Progenitor cell of endocrine pancreas (in vitro differentiated cells): ENCODE measurements at regions not wholly inside any gene's neighbourhood (a gene's known extent, or its start where the extent isn't known, plus 50 kb on each side); places are given as distances from the start of the nearest gene placed in this dataset.

ENCODE experiments used
- DNase-seq: peaks from one replicate; pipeline ENCODE4 v3.0.0; 2021; ENCODE audit warnings: low spot score; ENCODE audit not compliant: unreplicated experiment
- H3K27ac Mint-ChIP-seq: 2 replicates; pipeline ENCODE4 v1.8.0; 2021; ENCODE audit warnings: mild to moderate bottlenecking, moderate library complexity, mixed read lengths
- H3K27me3 Mint-ChIP-seq: 2 replicates; pipeline ENCODE4 v1.8.0; 2021; ENCODE audit warnings: mixed read lengths
- H3K36me3 Mint-ChIP-seq: 2 replicates; pipeline ENCODE4 v1.8.0; 2022; ENCODE audit warnings: mixed read lengths; ENCODE audit not compliant: insufficient read depth
- H3K4me1 Mint-ChIP-seq: 2 replicates; pipeline ENCODE4 v1.8.0; 2021; ENCODE audit warnings: low read depth, mixed read lengths
- H3K4me3 Mint-ChIP-seq: 2 replicates; pipeline ENCODE4 v1.8.0; 2021; ENCODE audit warnings: low read depth, mild to moderate bottlenecking, moderate library complexity, mixed read lengths
- H3K9me3 Mint-ChIP-seq: 2 replicates; pipeline ENCODE4 v1.8.0; 2021; ENCODE audit warnings: low read depth, mixed read lengths
- CTCF ChIP-seq: fragments of 200-600 bp; sonication (generic); IDR thresholded peaks from one replicate; pipeline ENCODE4 v1.5.0; 2021; ENCODE audit warnings: antibody characterized with exemption, mild to moderate bottlenecking; ENCODE audit not compliant: unreplicated experiment

- Mint-ChIP-seq H3K36me3 (no peaks in the 10 kb centered on the region), H3K27me3 (peaks cover 20% of the 10 kb centered on the region), H3K9me3 (no peaks in the 10 kb centered on the region), H3K4me3 (no peak overlapping the region), H3K4me1 (no peaks in the 10 kb centered on the region), H3K27ac (no peak overlapping the region)
- TF ChIP-seq CTCF: no peak
- no peak for DNase-seq
These were observed 351.7 kb downstream of the IRX2 start for GRCh38 chr5:2399804-2400203.

- Mint-ChIP-seq H3K27ac (no peak overlapping the region), H3K27me3 (peaks cover 27% of the 10 kb centered on the region), H3K9me3 (no peaks in the 10 kb centered on the region), H3K4me1 (no peaks in the 10 kb centered on the region), H3K36me3 (no peaks in the 10 kb centered on the region), H3K4me3 (no peak overlapping the region)
- TF ChIP-seq CTCF: no peak
- DNase-seq: no peak
These were observed 352.4 kb downstream of the IRX2 start for GRCh38 chr5:2399096-2399495.

GRCh38 chr5:2393556-2393955 is 357.9 kb downstream of the IRX2 start:
- Mint-ChIP-seq H3K4me1 (no peaks in the 10 kb centered on the region), H3K27ac (no peak overlapping the region), H3K36me3 (no peaks in the 10 kb centered on the region), H3K27me3 (peaks cover 58% of the 10 kb centered on the region), H3K9me3 (no peaks in the 10 kb centered on the region), H3K4me3 (no peak overlapping the region)
- no peak for TF ChIP-seq CTCF
- DNase-seq: no peak

GRCh38 chr5:2391566-2391965 is 359.9 kb downstream of the IRX2 start:
- no peaks in the 10 kb centered on the region for H3K4me1 Mint-ChIP-seq
- H3K9me3 Mint-ChIP-seq: no peaks in the 10 kb centered on the region
- H3K4me3 Mint-ChIP-seq: no peak overlapping the region
- no peak for DNase-seq
- no peak overlapping the region for H3K27ac Mint-ChIP-seq
- no peak for TF ChIP-seq CTCF
- H3K36me3 Mint-ChIP-seq: no peaks in the 10 kb centered on the region
- peaks cover 63% of the 10 kb centered on the region for H3K27me3 Mint-ChIP-seq

- H3K9me3 Mint-ChIP-seq: no peaks in the 10 kb centered on the region
- no peak overlapping the region for H3K4me3 Mint-ChIP-seq
- TF ChIP-seq CTCF: no peak
These were observed 360.5 kb downstream of the IRX2 start for GRCh38 chr5:2391021-2391420.

More at GRCh38 chr5:2391021-2391420, 360.5 kb downstream of the IRX2 start:
- H3K4me1 Mint-ChIP-seq: no peaks in the 10 kb centered on the region
- no peak for DNase-seq
- peaks cover 66% of the 10 kb centered on the region for H3K27me3 Mint-ChIP-seq
- no peak overlapping the region for H3K27ac Mint-ChIP-seq
- H3K36me3 Mint-ChIP-seq: no peaks in the 10 kb centered on the region
